ENCODE measurements at regions not wholly inside any gene's neighbourhood (a gene's known extent, or its start where the extent isn't known, plus 50 kb on each side); places are given as distances from the start of the nearest gene placed in this dataset.

- TF ChIP-seq, protein P1, sequence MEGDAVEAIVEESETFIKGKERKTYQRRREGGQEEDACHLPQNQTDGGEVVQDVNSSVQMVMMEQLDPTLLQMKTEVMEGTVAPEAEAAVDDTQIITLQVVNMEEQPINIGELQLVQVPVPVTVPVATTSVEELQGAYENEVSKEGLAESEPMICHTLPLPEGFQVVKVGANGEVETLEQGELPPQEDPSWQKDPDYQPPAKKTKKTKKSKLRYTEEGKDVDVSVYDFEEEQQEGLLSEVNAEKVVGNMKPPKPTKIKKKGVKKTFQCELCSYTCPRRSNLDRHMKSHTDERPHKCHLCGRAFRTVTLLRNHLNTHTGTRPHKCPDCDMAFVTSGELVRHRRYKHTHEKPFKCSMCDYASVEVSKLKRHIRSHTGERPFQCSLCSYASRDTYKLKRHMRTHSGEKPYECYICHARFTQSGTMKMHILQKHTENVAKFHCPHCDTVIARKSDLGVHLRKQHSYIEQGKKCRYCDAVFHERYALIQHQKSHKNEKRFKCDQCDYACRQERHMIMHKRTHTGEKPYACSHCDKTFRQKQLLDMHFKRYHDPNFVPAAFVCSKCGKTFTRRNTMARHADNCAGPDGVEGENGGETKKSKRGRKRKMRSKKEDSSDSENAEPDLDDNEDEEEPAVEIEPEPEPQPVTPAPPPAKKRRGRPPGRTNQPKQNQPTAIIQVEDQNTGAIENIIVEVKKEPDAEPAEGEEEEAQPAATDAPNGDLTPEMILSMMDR (optimal IDR thresholded peaks at IDR 0.05 in 1 of 3, IDR thresholded peaks at IDR 0.05 in 1 of 3, conservative IDR thresholded peaks at IDR 0.05 in 1 of 3; ENCODE audit: extremely low read depth in 1 of 3, insufficient read depth in 2 of 3, low read length in 3 of 3), result no peak
- TF ChIP-seq EZH2 (IDR thresholded peaks at IDR 0.05; ENCODE audit: low read length), result no peak
These were observed 387.6 kb downstream of the ELAVL2 start for GRCh38 chr9:23438299-23438907.
